Neutrophil (primary cell): ENCODE measurements at regions not wholly inside any gene's neighbourhood (a gene's known extent, or its start where the extent isn't known, plus 50 kb on each side); places are given as distances from the start of the nearest gene placed in this dataset.

ENCODE experiments used
- H3K27ac ChIP-seq: fragments of 200-600 bp; sonication (generic); 2 replicates; pipeline ENCODE4 v1.5.1; 2016; ENCODE audit warnings: mild to moderate bottlenecking, moderate library complexity
- H3K27me3 ChIP-seq: fragments of 200-600 bp; sonication (generic); 2 replicates; pipeline ENCODE4 v1.6.0; 2016; ENCODE audit warnings: mild to moderate bottlenecking
- H3K36me3 ChIP-seq: fragments of 200-600 bp; sonication (generic); 2 replicates; pipeline ENCODE4 v1.5.1; 2017
- H3K4me1 ChIP-seq, 2 experiments: fragments of 200-600 bp in 1 of 2; sonication (generic) in 1 of 2; 1 replicate in 1 of 2; 2 replicates in 1 of 2; pipeline versions ENCODE4 v1.5.1 to v1.6.1; 2013 to 2016; ENCODE audit warnings: low read depth in 1 of 2, low read length in 1 of 2, mild to moderate bottlenecking in 1 of 2, moderate library complexity in 1 of 2; ENCODE audit not compliant: control insufficient read depth in 1 of 2, insufficient read depth in 1 of 2
- H3K4me3 ChIP-seq, 2 experiments: fragments of 200-600 bp in 1 of 2; sonication (generic) in 1 of 2; 1 replicate in 1 of 2; 2 replicates in 1 of 2; pipeline ENCODE4 v1.5.1; 2013 to 2016; ENCODE audit warnings: low read depth in 1 of 2, low read length in 1 of 2, mild to moderate bottlenecking in 1 of 2, moderate library complexity in 1 of 2
- H3K9me3 ChIP-seq: fragments of 200-600 bp; sonication (generic); 2 replicates; pipeline ENCODE4 v1.5.1; 2016
- CTCF ChIP-seq: fragments of 200-600 bp; sonication (generic); IDR thresholded peaks from 2 replicates; pipeline ENCODE4 v1.5.1; 2016; ENCODE audit warnings: antibody characterized with exemption

- H3K36me3 ChIP-seq: no peaks in the 10 kb centered on the region
- H3K27ac ChIP-seq: no peak overlapping the region
- no peaks in the 10 kb centered on the region for H3K9me3 ChIP-seq
Observed at GRCh38 chr16:55037966-55038365, 107.3 kb downstream of the IRX5 start.

GRCh38 chr16:55039042-55039441 lies 108.4 kb downstream of the IRX5 start:
- H3K27ac ChIP-seq: no peak overlapping the region
- H3K36me3 ChIP-seq: no peaks in the 10 kb centered on the region
- H3K27me3 ChIP-seq: no peaks in the 10 kb centered on the region
- no peak for TF ChIP-seq CTCF
- H3K4me3 ChIP-seq: no peak overlapping the region
- H3K9me3 ChIP-seq: no peaks in the 10 kb centered on the region
- no peaks in the 10 kb centered on the region for H3K4me1 ChIP-seq

More at GRCh38 chr16:55037966-55038365, 107.3 kb downstream of the IRX5 start:
- H3K4me1 ChIP-seq: no peaks in the 10 kb centered on the region
- TF ChIP-seq CTCF: no peak
- no peaks in the 10 kb centered on the region for H3K27me3 ChIP-seq
- H3K4me3 ChIP-seq: no peak overlapping the region

GRCh38 chr16:55039511-55039910 lies 108.8 kb downstream of the IRX5 start:
- Histone ChIP-seq H3K4me3 (no peak overlapping the region), H3K9me3 (no peaks in the 10 kb centered on the region), H3K36me3 (no peaks in the 10 kb centered on the region), H3K27me3 (peaks cover 3% of the 10 kb centered on the region), H3K4me1 (no peaks in the 10 kb centered on the region), H3K27ac (no peak overlapping the region)
- TF ChIP-seq CTCF: no peak

- no peaks in the 10 kb centered on the region for H3K4me1 ChIP-seq
- no peak for TF ChIP-seq CTCF
Observed at GRCh38 chr16:55039931-55040330, 109.3 kb downstream of the IRX5 start.

GRCh38 chr16:55040366-55041086 lies 109.9 kb downstream of the IRX5 start:
- H3K36me3 ChIP-seq: no peaks in the 10 kb centered on the region
- TF ChIP-seq CTCF: no peak
- H3K27me3 ChIP-seq: peaks cover 6% of the 10 kb centered on the region
- no peaks in the 10 kb centered on the region for H3K4me1 ChIP-seq
- H3K27ac ChIP-seq: no peak overlapping the region
- H3K4me3 ChIP-seq: no peak overlapping the region
- no peaks in the 10 kb centered on the region for H3K9me3 ChIP-seq

More at GRCh38 chr16:55039931-55040330, 109.3 kb downstream of the IRX5 start:
- Histone ChIP-seq H3K27me3 (peaks cover 6% of the 10 kb centered on the region), H3K27ac (no peak overlapping the region), H3K36me3 (no peaks in the 10 kb centered on the region), H3K9me3 (no peaks in the 10 kb centered on the region), H3K4me3 (no peak overlapping the region)
